ENCODE measurements at regions not wholly inside any gene's neighbourhood (a gene's known extent, or its start where the extent isn't known, plus 50 kb on each side); places are given as distances from the start of the nearest gene placed in this dataset.

DNA sequence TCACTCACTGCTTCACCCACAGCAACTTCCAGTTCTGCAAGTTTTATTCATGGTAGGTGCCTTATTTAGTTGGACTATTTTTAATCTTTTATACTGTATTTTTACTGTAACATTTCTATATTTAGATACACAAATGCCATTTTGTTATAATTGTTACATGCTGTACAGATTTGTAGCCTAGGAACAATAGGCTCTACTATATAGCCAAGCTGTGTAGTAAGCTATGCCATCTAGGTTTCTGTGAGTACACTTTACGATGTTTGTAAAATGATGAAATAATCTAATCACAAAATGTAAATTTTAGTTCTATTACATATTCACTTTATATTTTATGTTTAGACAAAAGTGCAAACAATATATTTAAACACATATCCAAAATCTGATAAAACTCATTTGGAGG, 1187.8 kb downstream of the TECRL start:
- H4K20me1 ChIP-seq (ENCODE audit: insufficient read depth, low read length): no peaks in the 10 kb centered on the region
- H3K9ac ChIP-seq (ENCODE audit: low read length): no peak overlapping the region
- H3K9me2 ChIP-seq (replicated peaks; ENCODE audit: insufficient read depth, low read length): no peaks in the 10 kb centered on the region
- H3K36me3 ChIP-seq (replicated peaks; ENCODE audit: insufficient read depth, low read length): no peaks in the 10 kb centered on the region
- H3K9me3 ChIP-seq (replicated peaks; ENCODE audit: insufficient read depth, low read length): no peaks in the 10 kb centered on the region
- H3K4me2 ChIP-seq (ENCODE audit: low read depth, low read length): no peak overlapping the region
- H3K27ac ChIP-seq (ENCODE audit: low read length): no peak overlapping the region
- TF ChIP-seq, protein P1, sequence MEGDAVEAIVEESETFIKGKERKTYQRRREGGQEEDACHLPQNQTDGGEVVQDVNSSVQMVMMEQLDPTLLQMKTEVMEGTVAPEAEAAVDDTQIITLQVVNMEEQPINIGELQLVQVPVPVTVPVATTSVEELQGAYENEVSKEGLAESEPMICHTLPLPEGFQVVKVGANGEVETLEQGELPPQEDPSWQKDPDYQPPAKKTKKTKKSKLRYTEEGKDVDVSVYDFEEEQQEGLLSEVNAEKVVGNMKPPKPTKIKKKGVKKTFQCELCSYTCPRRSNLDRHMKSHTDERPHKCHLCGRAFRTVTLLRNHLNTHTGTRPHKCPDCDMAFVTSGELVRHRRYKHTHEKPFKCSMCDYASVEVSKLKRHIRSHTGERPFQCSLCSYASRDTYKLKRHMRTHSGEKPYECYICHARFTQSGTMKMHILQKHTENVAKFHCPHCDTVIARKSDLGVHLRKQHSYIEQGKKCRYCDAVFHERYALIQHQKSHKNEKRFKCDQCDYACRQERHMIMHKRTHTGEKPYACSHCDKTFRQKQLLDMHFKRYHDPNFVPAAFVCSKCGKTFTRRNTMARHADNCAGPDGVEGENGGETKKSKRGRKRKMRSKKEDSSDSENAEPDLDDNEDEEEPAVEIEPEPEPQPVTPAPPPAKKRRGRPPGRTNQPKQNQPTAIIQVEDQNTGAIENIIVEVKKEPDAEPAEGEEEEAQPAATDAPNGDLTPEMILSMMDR (IDR thresholded peaks at IDR 0.05; ENCODE audit: low read length): no peak
- TF ChIP-seq EZH2 (optimal IDR thresholded peaks at IDR 0.05; ENCODE audit: low read depth, low read length) (no peak), EZH2phosphoT487 (IDR thresholded peaks at IDR 0.05; ENCODE audit: low read length) (no peak)
- H3K4me1 ChIP-seq (ENCODE audit: low read length): no peaks in the 10 kb centered on the region
- DNase-seq: no peak
- no peaks in the 10 kb centered on the region for H3K79me2 ChIP-seq (ENCODE audit: low read length)
- H3F3A ChIP-seq (ENCODE audit: insufficient read depth, low read length): no peaks in the 10 kb centered on the region
- H2AFZ ChIP-seq (ENCODE audit: low read length): no peak overlapping the region
- no peaks in the 10 kb centered on the region for H3K27me3 ChIP-seq (replicated peaks; ENCODE audit: insufficient read depth, low read length)
- H3K4me3 ChIP-seq (ENCODE audit: low read length): no peak overlapping the region

DNA sequence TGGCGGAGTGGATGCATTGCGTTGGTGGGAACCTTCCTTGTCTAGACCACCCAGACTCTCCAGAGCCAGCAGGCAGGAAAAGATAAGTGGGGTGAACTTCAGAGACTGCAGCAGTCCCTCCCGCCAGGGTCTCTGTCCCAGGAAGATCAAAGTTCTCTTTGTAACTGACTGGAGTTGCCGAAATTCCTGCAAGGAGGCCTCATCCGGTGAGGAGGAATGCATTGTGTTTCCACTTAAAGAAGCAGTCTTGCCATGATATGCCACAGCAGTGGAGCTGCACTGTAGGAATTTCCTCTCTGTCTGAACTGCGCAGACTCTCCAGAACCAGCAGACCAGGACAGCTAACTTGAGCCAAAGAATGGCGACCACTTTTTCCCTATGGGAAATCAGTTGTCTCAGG, 1190.4 kb downstream of the TECRL start:
- H3K4me2 ChIP-seq (ENCODE audit: low read depth, low read length): no peak overlapping the region
- no peaks in the 10 kb centered on the region for H3K27me3 ChIP-seq (replicated peaks; ENCODE audit: insufficient read depth, low read length)
- no peaks in the 10 kb centered on the region for H3K9me2 ChIP-seq (replicated peaks; ENCODE audit: insufficient read depth, low read length)
- H3K36me3 ChIP-seq (replicated peaks; ENCODE audit: insufficient read depth, low read length): no peaks in the 10 kb centered on the region
- H3K9ac ChIP-seq (ENCODE audit: low read length): no peak overlapping the region
- H3K4me1 ChIP-seq (ENCODE audit: low read length): no peaks in the 10 kb centered on the region
- no peaks in the 10 kb centered on the region for H3K9me3 ChIP-seq (replicated peaks; ENCODE audit: insufficient read depth, low read length)
- H4K20me1 ChIP-seq (ENCODE audit: insufficient read depth, low read length): no peaks in the 10 kb centered on the region
- H3K4me3 ChIP-seq (ENCODE audit: low read length): no peak overlapping the region
- no peak overlapping the region for H2AFZ ChIP-seq (ENCODE audit: low read length)
- H3K79me2 ChIP-seq (ENCODE audit: low read length): no peaks in the 10 kb centered on the region
- TF ChIP-seq EZH2phosphoT487 (IDR thresholded peaks at IDR 0.05; ENCODE audit: low read length): no peak
- TF ChIP-seq EZH2 (optimal IDR thresholded peaks at IDR 0.05; ENCODE audit: low read depth, low read length): no peak
- TF ChIP-seq, protein P1 (IDR thresholded peaks at IDR 0.05; ENCODE audit: low read length): no peak
- DNase-seq: no peak
- H3F3A ChIP-seq (ENCODE audit: insufficient read depth, low read length): no peaks in the 10 kb centered on the region
- H3K27ac ChIP-seq (ENCODE audit: low read length): no peak overlapping the region

DNA sequence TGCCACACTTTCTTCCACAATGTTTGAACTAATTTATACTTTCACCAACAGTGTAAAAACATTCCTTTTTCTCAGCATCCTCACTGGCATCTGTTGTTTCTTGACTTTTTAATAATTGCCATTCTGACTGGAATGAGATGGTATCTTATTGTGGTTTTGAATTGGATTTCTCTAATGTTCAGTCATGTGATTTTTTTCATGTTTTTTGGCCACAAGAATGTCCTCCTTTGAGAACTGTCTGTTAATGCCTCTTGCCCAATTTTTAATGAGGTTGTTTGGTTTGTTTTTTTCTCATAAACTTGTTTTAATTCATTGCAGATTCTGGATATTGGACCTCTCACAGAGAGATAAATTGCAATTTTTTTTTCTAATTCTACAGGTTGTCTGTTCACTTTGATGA, 1195.2 kb downstream of the TECRL start:
- no peaks in the 10 kb centered on the region for H3K4me1 ChIP-seq (ENCODE audit: low read length)
- H3K36me3 ChIP-seq (replicated peaks; ENCODE audit: insufficient read depth, low read length): no peaks in the 10 kb centered on the region
- H3F3A ChIP-seq (ENCODE audit: insufficient read depth, low read length): no peaks in the 10 kb centered on the region
- no peak overlapping the region for H3K9ac ChIP-seq (ENCODE audit: low read length)
- no peak for DNase-seq
- no peaks in the 10 kb centered on the region for H4K20me1 ChIP-seq (ENCODE audit: insufficient read depth, low read length)
- H2AFZ ChIP-seq (ENCODE audit: low read length): no peak overlapping the region
- H3K4me2 ChIP-seq (ENCODE audit: low read depth, low read length): no peak overlapping the region
- H3K27ac ChIP-seq (ENCODE audit: low read length): no peak overlapping the region
- H3K4me3 ChIP-seq (ENCODE audit: low read length): no peak overlapping the region
- no peaks in the 10 kb centered on the region for H3K9me2 ChIP-seq (replicated peaks; ENCODE audit: insufficient read depth, low read length)
- H3K27me3 ChIP-seq (replicated peaks; ENCODE audit: insufficient read depth, low read length): no peaks in the 10 kb centered on the region
- H3K79me2 ChIP-seq (ENCODE audit: low read length): no peaks in the 10 kb centered on the region
- H3K9me3 ChIP-seq (replicated peaks; ENCODE audit: insufficient read depth, low read length): no peaks in the 10 kb centered on the region
- TF ChIP-seq EZH2 (optimal IDR thresholded peaks at IDR 0.05; ENCODE audit: low read depth, low read length) (no peak), EZH2phosphoT487 (IDR thresholded peaks at IDR 0.05; ENCODE audit: low read length) (no peak)
- TF ChIP-seq, protein P1 (IDR thresholded peaks at IDR 0.05; ENCODE audit: low read length): no peak
